NB4 (cell line): ENCODE measurements at regions not wholly inside any gene's neighbourhood (a gene's known extent, or its start where the extent isn't known, plus 50 kb on each side); places are given as distances from the start of the nearest gene placed in this dataset.

Source experiments
- CTCF ChIP-seq: IDR thresholded peaks from one replicate; pipeline ENCODE4 v1.5.1; 2012; ENCODE audit warnings: low read depth, low read length
- MAX ChIP-seq: IDR thresholded peaks from 2 replicates; pipeline ENCODE4 v1.6.1; 2011; ENCODE audit warnings: low read depth, low read length
- MYC ChIP-seq: IDR thresholded peaks from 2 replicates; pipeline ENCODE4 v1.6.1; 2011; ENCODE audit warnings: low read depth, low read length

GRCh38 chr5:98986587-98986986 is 57.8 kb upstream of the CHD1 start:
- TF ChIP-seq CTCF, result no peak
- TF ChIP-seq MYC, result no peak
- no peak for TF ChIP-seq MAX
